HG03060 (cell line): ENCODE measurements at regions not wholly inside any gene's neighbourhood (a gene's known extent, or its start where the extent isn't known, plus 50 kb on each side); places are given as distances from the start of the nearest gene placed in this dataset.
"Not testable (repeated sequence)": the region's sequence is repeated elsewhere in the genome, so short reads cannot be mapped to it uniquely, and the experiment has no call there.

ENCODE experiments used
- ATAC-seq: cut with Tn5 transposase; IDR thresholded peaks from one replicate; pipeline ENCODE4 v1.9.1; 2021; ENCODE audit warnings: low read depth, moderate number of reproducible peaks; ENCODE audit not compliant: unreplicated experiment

DNA sequence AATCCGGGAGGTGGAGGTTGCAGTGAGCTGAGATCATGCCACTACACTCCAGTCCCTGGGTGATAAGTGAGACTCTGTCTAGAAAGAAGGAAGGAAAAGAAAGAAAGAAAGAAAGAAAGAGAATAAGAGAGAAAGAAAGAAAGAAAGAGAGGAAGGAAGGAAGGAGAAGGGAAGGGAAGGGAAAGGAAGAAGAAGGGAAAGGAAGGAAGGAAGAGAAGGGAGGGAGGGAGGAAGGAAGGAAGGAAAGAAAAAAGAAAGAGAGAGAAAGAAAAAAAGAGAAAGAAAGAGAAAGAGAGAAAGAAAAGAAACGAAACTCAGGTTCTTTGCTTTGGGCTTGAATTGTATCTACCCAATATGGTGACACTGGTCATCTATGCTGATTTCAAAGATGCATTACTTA is 102.3 kb upstream of the GATA6 start:
- no peak for ATAC-seq

DNA sequence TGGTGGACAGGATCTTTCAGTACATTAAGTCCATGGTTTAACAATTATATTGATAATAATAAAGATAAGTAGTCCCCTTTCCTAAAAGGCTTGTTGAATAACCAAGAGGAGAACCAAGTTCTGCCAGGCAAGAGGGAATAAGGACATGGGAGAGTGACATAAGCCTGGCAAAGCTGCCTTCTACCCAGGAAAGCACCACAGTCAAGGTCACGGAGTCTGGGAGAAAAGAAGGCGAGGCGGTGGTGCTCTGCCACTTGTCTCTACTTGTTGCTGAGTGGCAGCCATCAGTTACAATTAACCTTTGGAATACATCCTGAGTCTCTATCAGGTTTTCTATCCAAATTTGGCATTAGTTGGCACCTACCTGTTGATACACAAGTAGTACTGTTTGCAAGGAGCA is 101.7 kb upstream of the GATA6 start:
- no peak for ATAC-seq

DNA sequence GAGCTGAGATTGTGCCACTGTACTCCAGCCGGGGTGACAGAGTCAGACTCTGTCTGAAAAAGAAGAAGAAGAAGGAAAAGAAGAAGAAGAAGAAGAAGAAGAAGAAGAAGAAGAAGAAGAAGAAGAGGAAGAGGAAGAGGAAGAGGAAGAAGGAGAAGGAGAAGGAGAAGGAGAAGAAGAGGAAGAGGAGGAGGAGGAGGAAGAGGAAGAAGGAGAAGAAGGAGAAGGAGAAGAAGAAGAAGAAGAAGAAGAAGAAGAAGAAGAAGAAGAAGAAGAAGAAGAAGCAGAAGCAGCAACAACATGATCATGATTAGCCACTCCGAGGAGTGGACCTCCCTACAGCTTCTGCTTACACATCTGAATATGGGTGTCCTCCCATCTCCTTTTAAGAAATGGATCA is 100.6 kb upstream of the GATA6 start:
- ATAC-seq: not testable (repeated sequence)

DNA sequence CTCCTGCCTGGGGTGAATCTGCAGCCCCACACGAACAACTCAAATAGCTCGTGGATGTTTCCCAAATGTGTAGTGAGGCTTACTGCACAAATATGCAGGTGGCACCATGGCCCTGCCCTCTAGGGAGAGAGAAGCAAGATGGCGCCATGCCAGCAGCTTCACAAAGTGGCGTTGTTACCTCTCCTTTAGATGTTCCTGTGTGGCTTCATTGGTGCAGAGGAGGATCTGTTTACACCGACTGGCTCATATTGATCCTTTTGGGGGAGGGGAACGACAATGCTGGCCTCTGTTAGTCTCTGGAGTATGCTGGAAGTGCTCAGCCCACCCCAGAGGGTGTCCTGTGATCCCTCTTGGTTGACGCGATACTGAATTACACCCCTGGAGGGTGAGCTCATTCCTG is 99.5 kb upstream of the GATA6 start:
- no peak for ATAC-seq

DNA sequence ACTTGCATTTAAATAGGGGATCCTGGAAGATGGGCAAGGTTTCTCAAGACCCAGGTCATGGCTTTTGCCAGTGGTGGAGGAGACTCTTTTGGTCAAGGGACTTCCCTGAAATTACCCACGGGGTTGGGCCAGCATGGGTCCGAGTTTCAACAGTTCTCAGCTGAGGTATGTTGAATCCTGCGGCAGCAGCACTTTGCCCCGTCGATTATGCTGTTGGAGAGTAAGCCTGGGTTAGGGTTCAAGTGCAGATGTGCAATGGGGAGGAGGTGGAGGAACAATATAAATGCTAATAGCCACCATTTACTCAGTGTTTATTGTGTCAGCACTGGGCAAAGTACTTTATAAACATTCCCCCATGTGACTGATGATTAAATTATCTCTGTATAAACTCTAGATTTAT is 96.0 kb upstream of the GATA6 start:
- no peak for ATAC-seq

DNA sequence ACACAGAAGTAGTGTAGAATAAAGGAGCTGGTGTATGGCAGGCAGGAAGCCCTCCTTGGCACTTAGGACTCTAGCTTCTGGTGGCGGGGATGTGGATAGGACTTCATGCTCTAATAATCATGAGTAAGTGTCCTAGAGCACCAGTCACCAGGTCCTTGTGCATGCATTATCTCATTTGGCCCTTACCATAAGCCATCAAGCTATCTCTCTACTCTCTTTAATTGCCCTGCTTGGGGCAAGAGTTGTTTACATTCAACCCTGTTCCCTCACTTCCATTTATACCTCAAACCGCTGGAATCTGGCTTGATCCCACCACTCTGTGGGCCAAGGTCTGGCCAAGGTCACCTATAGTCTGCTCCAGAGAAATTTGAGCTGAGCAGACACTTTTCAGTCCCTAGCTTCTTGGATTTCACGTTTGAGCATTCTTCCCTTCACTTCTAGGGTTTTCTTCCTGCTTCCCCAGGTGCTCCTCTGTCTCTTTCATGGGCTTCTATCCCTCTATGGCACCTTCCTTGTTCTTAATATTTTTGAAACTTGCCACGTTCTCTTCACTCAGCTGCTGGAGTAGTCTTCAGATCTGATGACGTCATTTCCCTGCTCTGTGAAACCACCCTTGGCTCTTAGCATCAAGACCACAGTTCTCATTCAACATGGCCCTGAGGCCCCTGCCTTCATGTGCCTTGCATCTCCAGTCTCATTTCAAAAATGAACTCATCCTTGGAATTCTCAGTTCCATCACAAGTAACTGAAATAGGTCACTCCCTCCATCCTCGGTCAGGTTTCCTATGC is 94.9 kb upstream of the GATA6 start:
- no peak for ATAC-seq

DNA sequence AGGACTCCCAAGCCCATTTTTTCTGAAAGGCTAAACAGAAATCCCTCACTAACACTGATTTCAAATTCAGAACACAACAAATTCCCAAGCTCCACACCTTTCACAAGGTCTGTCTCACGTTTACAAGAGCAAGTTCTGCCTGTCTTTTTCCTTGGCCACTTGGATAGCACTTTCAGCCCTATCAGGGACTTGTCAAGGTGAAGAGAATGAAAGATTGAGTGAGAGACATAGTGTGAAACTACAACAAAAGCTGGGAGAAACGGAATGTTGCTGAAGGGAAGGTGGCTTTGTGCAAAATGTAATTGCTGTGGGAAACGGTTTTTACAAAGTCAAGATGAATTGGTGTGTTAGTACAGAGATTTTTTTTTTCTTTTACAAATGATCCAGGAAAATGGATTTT is 89.4 kb upstream of the GATA6 start:
- no peak for ATAC-seq

DNA sequence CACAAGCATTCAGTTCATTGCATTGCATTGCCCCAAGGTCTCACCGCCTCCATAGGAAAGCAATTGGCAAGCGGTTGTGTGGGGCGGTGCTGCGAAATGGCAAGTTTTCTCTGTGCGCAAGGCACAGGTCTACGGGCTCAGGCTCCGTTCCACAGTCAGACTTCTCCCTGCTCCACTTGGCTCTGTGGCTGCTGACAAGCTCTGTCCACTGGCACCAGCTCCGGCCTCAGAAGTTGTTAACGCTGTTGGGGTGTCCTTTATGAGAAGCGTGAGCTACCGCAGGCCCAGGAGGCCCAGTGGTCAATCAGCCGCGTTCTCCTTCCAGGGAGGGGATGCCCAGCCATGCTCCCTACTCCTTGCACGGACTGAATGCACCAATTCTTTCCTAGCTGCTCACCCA is 87.0 kb upstream of the GATA6 start:
- ATAC-seq: no peak

DNA sequence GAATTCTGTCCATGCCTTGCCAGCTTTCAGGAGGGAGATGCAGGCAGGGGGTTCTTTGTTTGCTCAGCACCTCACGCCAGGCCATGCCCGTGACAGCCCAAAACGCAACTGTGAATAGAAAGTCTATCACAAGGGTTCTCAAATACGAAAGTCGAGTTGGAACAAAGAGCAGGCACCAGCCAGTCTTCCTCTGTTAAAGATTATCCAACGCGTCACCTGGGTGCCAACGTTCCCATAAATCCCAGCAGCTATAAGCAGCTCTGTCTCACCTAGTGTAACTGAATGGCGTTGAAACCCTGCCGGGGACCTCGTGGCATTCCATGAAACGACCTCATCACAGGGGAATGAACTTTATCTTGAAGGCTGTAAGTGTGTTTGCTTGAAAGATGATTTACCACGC is 84.8 kb upstream of the GATA6 start:
- ATAC-seq: no peak

DNA sequence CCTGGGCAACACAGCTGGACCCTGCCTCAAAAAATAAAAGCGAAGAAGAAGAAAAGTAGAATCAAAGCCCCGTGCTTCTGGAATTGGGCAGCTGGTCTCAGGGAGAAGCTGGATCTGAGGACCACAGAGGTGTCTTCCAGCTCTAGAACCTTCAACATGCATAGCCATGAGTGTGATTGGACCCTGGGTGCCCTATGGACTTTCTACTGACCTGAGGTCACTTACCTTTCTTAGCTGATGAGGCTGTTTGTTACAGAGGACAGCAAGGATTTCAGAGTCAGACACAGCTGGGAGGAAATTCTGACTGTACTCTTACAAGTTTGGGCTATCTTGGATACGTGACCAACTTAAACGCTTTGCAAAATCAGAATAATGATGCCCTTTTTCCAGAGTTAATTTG is 82.4 kb upstream of the GATA6 start:
- no peak for ATAC-seq

DNA sequence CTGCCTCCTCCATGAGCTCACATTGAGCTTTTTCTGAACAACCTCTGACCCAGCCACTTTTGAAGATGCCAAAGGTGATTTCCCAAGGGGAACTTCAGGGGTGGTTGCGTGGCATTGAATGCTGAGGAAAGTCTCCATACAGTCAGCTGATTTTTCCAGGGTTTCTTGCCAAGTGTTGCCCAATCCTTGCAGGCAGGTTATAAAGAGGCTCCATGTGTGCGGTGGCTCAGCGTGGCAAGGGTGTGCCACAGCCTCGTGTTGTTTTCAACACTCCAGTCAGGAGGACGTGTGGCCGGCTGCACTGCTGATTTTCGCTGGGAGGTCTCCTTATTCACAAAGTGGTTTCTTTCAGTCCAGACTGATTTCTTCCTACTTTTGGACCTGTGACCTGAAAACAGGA is 81.4 kb upstream of the GATA6 start:
- no peak for ATAC-seq

DNA sequence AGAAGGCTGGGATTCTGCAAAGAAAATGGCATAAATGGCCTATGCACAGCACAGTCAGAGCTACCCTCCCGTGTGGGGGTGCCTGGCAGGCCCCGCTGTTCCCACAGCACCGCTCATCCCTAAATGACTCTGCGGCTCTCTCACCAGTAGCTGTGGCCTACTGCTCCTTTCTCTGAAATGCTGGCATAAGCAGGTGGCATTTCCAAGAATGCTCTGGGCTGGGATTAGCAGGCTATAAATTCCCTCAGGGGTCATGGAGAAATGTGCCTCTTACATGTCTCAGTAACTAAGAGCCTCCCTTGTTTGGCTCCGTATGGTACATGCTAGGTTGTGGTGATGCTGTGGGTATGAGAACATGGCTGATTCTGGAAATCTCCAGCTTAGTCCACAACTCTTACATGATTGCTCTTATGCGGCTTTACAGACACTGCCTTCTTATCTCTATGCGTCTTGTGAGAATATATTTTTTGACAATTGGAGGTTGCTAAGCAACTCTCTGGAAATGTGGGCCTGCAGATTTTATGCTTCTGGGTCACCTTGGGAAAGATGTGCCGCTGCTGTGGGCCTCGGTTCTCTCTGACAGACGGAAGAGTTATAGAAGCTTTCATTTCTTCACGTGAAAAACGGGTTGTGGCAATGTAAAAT is 80.3 kb upstream of the GATA6 start:
- no peak for ATAC-seq

DNA sequence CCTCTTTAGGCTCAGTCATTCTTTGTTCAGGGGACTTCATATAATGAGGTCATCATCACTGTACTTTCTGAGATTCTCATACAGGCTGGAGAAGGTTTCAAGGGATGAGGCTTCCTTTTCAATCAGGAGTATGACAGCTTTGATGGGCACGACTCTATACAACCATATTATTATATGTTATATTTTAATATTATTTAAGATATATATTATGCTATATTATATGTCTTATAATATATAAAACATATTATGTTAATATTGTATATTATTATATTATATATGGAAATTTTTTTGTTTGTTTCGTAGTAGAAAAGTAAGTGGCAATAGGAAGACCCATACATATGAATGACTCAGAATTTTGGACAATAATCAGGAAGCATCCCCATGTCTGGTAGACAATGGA is 78.0 kb upstream of the GATA6 start:
- ATAC-seq: no peak

DNA sequence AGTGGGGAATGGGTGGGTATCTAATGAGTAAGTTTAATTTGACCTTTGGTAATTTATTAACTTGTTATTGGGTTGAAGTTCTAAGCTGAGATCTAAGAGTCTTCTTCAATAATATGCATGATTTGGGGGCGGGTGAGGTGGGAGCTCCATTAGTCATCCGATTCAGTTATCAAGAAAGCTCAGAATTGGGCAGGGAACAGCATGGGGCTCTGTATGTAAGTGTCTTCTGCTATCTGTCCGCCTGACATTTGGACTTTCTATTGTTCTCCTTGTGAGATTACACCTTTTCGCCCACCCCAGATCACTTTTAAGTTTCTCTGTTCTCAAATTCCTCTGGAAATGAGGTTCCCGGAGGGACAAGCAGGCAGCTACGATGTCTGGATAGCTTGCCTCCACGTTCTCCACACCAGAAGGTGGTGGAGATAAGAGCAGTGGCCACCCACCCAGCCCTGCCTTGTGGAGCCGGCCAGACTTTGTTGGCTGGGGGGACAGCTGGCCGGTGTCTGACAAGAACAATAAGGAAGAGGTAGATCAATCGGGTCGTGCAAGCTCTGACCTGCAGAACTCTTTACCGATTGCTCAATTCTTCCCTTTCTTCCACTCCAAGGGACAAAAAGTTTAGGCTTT is 75.5 kb upstream of the GATA6 start:
- ATAC-seq: no peak

DNA sequence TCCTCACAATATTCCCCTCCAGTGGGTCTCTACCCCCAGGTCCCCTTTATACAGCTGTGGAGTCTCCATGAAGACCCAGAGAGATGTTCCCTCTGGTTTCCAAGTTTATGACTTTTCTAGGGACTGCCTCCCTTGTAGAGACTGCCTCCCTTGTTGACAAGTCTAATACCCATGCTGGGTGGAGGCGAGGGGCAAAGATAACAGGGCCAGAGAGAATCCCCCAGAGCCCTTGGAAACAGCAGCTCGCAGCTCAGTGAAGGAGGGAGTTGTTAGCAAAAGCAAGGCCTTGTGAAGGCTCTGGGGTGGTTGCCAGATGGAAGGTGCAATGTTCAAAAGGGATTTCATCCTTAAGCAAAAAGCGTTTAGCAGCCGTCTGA is 75.0 kb upstream of the GATA6 start:
- ATAC-seq: no peak

DNA sequence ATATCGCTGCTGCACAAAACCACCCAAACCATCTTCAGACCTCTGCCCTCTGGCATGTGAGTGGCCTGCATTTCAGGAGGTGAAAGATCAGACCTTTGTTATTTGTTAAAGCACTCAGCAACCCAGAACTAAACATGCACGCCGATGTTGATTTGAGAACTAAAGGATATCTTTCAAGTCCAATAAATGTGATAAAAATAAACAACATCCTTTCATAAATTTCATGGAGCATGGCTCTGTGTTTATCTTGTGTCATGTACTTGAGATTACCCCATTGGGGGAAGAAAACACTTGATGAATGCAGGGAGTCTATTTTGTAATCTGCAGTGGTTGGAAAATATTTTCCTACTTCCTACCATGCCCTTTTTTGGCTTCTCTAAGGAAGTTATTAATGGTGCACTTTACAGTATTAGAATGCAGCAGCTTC is 70.8 kb upstream of the GATA6 start:
- no peak for ATAC-seq

DNA sequence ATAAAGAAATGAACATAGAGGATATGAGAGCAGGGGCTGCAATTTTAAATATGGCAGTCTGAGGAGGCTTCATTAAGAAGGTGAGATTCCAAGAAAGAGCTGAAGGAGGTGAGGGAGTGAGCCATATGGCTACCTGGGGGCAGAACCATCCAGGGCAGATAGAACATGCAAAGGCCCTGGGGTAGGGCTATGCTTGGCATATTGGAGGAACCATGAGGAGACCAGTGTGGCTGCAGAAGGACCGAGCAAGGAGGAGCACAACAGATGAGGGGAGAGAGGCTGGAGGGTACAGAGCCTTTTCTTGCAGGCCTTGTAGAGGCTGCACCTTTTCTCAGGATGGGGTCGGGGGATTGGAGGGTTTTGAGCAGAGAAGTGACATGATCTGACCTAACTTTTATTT is 69.5 kb upstream of the GATA6 start:
- no peak for ATAC-seq

DNA sequence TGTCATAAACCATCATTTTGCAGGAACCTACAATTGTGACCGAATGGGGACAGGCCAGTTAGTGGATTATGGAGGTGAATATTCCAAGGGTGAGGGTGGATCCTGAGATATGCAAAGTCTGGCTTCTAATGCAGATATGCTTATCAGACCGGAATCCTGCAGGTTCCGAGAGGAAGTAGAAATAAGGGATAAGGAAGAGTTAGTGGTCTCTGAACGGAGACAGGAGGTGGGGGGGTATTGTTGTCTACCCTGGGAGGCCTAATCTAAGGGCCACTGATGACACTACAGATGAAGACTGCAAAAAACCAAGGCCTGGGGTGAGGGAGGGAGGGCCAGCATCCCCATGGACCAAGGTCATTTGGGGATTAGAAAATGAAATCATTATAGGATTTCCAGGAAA is 67.7 kb upstream of the GATA6 start:
- no peak for ATAC-seq

DNA sequence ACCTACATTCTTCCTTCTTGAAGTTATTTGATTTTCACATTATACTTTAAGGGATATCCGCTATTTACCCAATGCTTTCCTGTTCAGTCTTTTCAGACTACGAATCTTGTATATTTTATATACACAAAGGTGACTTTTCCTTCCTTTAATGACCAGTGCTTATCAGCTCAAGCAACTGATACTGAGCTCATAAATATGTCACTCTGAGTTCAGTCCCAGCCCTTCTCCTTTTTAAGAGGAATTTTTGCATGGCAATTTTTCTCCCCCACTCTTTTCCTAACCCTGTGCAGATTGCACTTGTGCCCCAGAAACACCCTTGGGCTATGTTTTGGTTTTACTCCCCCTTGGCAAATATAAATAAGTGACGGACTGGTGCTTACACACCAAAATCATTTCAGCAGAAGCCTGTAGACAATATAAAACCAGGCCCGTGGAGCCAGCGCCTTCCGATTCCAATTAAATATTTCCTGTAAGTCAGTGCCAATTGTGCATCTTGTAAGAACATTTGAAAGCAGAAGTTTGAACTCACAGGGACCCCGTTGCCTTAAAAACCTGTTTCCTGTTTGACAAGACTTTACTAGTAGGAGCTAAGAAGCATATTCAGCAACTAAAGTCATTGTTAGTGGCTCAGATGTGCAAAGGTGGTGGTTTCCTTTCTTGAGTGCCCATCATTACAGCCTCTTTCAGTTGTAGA is 66.3 kb upstream of the GATA6 start:
- ATAC-seq: no peak

DNA sequence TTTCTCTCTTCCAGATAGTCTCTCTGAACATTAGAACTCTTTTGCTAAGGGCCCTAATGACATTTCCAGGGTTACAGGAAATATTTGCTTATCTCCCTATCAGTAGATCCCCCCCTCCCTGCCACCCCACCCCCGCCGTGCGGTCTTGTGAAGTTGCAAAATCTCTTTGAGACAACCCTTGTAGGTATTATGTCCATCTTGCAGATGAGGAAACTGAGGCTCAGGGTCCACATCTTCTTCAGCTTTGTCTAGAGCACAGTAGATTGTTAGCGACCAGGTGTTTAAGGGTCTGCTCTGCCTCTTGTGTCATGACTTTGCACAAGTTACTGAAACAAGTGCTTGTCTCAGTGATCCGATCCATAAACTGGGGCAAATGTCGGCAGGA is 65.8 kb upstream of the GATA6 start:
- no peak for ATAC-seq

DNA sequence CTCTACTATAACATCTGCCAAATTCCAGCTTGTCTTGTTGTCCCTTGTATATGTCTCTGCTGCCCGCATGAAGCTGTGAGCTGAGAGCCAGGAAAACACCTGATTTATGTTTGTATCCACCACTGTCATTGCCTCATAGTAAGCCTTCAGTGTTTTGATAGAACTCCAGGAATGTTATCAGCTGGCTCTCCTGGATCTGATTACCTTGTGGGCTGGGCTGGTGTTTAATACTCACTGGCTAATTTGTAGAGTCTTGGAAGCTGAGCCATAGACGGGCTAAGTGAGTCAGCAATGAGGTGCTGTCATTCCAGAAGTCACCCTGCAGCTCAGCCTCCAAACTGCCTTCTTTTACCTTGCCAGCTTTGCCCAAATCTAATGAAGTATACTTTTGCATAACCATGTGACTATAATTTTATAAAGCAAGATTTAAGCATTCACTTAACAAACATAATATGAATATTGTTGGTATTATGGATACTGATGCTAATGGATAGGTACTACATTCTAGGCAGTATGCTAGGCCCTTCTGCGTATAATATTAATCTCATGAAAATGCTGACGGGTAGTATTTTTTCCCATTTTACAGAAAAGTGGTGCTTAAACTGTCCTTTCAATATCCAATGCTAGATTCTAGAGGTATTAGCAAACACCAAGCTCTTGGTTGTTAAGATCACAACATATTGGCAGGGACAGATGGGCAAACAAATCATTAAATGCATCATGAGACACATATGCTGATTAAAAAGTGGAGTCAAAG is 62.7 kb upstream of the GATA6 start:
- ATAC-seq: no peak
